ENCODE measurements at regions not wholly inside any gene's neighbourhood (a gene's known extent, or its start where the extent isn't known, plus 50 kb on each side); places are given as distances from the start of the nearest gene placed in this dataset.
"Not testable (repeated sequence)": the region's sequence is repeated elsewhere in the genome, so short reads cannot be mapped to it uniquely, and the experiment has no call there.

DNA sequence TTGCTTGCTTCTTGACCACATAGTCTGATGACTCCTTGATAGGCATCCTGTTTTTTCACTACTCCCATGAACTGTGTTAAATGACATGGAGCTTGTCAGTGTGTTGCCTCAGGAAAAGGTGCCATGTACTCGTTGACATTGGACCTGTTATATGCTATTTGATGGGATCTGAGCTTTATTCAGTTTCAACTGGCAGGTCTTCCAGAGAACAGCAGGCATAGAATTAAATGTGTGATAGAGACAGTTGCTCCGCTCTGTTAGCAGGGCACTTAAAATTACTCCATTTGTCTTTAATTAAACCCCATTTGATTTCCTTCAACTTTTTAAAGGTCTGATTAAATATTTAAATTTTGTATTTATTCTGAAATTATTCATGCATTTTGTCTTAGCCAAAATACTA lies 189.7 kb upstream of the ADGRL4 start:
- no peaks in the 10 kb centered on the region for H3K36me3 ChIP-seq (ENCODE audit: control insufficient read depth, low read depth, low read length)
- no peak overlapping the region for H3K27ac ChIP-seq (ENCODE audit: low read length)
- H3K4me3 ChIP-seq (ENCODE audit: low read length): no peak overlapping the region
- H3K9ac ChIP-seq (ENCODE audit: low read length): no peak overlapping the region
- H3K9me3 ChIP-seq (ENCODE audit: control insufficient read depth, low read depth, low read length): no peaks in the 10 kb centered on the region
- peaks cover 12% of the 10 kb centered on the region for H3K4me1 ChIP-seq (ENCODE audit: control insufficient read depth, low read depth, low read length)
- no peaks in the 10 kb centered on the region for H3K27me3 ChIP-seq (ENCODE audit: control insufficient read depth, insufficient read depth, low read length)

- Histone ChIP-seq H3K4me3 (ENCODE audit: low read length) (no peak overlapping the region), H3K27ac (ENCODE audit: low read length) (peak overlapping the region; percentile 86), H3K9ac (ENCODE audit: low read length) (peak overlapping the region; percentile 34), H3K36me3 (ENCODE audit: control insufficient read depth, low read depth, low read length) (no peaks in the 10 kb centered on the region), H3K27me3 (ENCODE audit: control insufficient read depth, insufficient read depth, low read length) (no peaks in the 10 kb centered on the region), H3K9me3 (ENCODE audit: control insufficient read depth, low read depth, low read length) (no peaks in the 10 kb centered on the region), H3K4me1 (ENCODE audit: control insufficient read depth, low read depth, low read length) (peaks cover 12% of the 10 kb centered on the region)
These were observed 186.9 kb upstream of the ADGRL4 start for GRCh38 chr1:79193211-79194079.

- H3K36me3 ChIP-seq (ENCODE audit: control insufficient read depth, low read depth, low read length): no peaks in the 10 kb centered on the region
These were observed 183.5 kb upstream of the ADGRL4 start for GRCh38 chr1:79190074-79190473.

DNA sequence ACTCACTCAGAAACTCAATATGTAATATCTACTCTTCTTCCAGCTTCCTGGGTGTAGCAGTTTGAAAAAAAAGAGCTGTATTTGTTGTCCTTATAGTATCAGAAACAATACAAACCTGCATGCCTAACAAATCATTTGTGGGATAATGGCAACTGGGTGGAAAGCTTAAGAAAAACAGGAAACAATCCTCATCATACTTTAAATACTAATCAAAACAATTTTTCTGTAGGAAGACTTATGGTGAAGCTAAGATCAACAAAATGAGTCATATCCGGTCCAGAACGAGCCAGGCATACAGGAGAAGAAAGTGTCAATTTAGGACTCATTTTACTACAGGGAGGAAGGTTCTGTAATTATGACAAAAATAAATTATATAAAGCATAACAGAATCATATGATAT lies 181.8 kb upstream of the ADGRL4 start:
- H3K4me3 ChIP-seq (ENCODE audit: low read length): no peak overlapping the region
- H3K9ac ChIP-seq (ENCODE audit: low read length): no peak overlapping the region
- H3K9me3 ChIP-seq (ENCODE audit: control insufficient read depth, low read depth, low read length): no peaks in the 10 kb centered on the region
- H3K27me3 ChIP-seq (ENCODE audit: control insufficient read depth, insufficient read depth, low read length): no peaks in the 10 kb centered on the region
- H3K4me1 ChIP-seq (ENCODE audit: control insufficient read depth, low read depth, low read length): peaks cover 5% of the 10 kb centered on the region
- H3K27ac ChIP-seq (ENCODE audit: low read length): no peak overlapping the region
- no peaks in the 10 kb centered on the region for H3K36me3 ChIP-seq (ENCODE audit: control insufficient read depth, low read depth, low read length)

More at GRCh38 chr1:79190074-79190473, 183.5 kb upstream of the ADGRL4 start:
- Histone ChIP-seq H3K27me3 (ENCODE audit: control insufficient read depth, insufficient read depth, low read length) (no peaks in the 10 kb centered on the region), H3K4me1 (ENCODE audit: control insufficient read depth, low read depth, low read length) (peaks cover 12% of the 10 kb centered on the region), H3K27ac (ENCODE audit: low read length) (no peak overlapping the region), H3K9me3 (ENCODE audit: control insufficient read depth, low read depth, low read length) (no peaks in the 10 kb centered on the region), H3K9ac (ENCODE audit: low read length) (no peak overlapping the region), H3K4me3 (ENCODE audit: low read length) (no peak overlapping the region)

DNA sequence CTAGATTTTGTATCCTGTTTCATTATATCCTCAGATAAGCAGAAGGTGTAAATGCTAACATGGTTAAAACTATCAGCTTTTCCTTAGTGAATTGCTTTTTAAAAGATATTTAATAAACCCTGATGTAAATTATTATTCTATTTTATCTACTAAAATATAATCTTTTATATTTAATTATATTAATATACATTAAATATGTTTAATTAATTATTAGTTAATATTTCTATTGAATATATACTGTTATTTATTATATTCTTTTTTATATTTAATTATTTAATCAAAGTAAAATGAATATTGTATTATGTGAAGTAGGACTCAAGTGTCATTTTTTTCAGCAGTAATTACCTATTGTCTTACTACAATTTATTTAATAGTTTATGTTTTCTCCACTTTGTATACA lies 179.7 kb upstream of the ADGRL4 start:
- H3K27ac ChIP-seq (ENCODE audit: low read length): no peak overlapping the region
- H3K4me3 ChIP-seq (ENCODE audit: low read length): no peak overlapping the region
- H3K36me3 ChIP-seq (ENCODE audit: control insufficient read depth, low read depth, low read length): no peaks in the 10 kb centered on the region
- H3K4me1 ChIP-seq (ENCODE audit: control insufficient read depth, low read depth, low read length): no peaks in the 10 kb centered on the region
- no peaks in the 10 kb centered on the region for H3K9me3 ChIP-seq (ENCODE audit: control insufficient read depth, low read depth, low read length)
- H3K9ac ChIP-seq (ENCODE audit: low read length): no peak overlapping the region
- no peaks in the 10 kb centered on the region for H3K27me3 ChIP-seq (ENCODE audit: control insufficient read depth, insufficient read depth, low read length)

- Histone ChIP-seq H3K9ac (ENCODE audit: low read length) (no peak overlapping the region), H3K4me1 (ENCODE audit: control insufficient read depth, low read depth, low read length) (no peaks in the 10 kb centered on the region), H3K4me3 (ENCODE audit: low read length) (no peak overlapping the region), H3K27me3 (ENCODE audit: control insufficient read depth, insufficient read depth, low read length) (no peaks in the 10 kb centered on the region), H3K9me3 (ENCODE audit: control insufficient read depth, low read depth, low read length) (no peaks in the 10 kb centered on the region), H3K36me3 (ENCODE audit: control insufficient read depth, low read depth, low read length) (no peaks in the 10 kb centered on the region), H3K27ac (ENCODE audit: low read length) (no peak overlapping the region)
These were observed 171.3 kb upstream of the ADGRL4 start for GRCh38 chr1:79177844-79178243.

DNA sequence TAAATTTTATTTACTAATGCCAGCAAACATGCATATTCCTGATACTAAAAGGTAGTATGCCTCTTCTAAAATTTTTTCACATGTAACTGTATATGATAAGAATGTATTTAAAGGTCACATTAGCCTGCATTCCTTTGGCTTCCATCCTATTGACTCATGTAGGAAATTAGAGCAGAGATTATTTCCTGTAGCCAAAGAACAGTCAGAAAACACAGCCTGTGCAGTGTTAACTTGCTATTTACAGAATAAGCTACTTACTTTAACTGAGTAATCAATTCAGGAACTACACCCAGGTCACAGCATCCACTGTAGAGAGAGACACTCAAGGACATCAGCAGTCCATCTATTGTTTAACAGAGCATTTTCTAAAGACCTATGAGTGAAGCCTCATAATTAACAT lies 154.5 kb upstream of the ADGRL4 start:
- Histone ChIP-seq H3K27me3 (ENCODE audit: control insufficient read depth, insufficient read depth, low read length) (no peaks in the 10 kb centered on the region), H3K9ac (ENCODE audit: low read length) (no peak overlapping the region), H3K4me3 (ENCODE audit: low read length) (no peak overlapping the region), H3K9me3 (ENCODE audit: control insufficient read depth, low read depth, low read length) (no peaks in the 10 kb centered on the region), H3K27ac (ENCODE audit: low read length) (no peak overlapping the region), H3K36me3 (ENCODE audit: control insufficient read depth, low read depth, low read length) (no peaks in the 10 kb centered on the region), H3K4me1 (ENCODE audit: control insufficient read depth, low read depth, low read length) (no peaks in the 10 kb centered on the region)

DNA sequence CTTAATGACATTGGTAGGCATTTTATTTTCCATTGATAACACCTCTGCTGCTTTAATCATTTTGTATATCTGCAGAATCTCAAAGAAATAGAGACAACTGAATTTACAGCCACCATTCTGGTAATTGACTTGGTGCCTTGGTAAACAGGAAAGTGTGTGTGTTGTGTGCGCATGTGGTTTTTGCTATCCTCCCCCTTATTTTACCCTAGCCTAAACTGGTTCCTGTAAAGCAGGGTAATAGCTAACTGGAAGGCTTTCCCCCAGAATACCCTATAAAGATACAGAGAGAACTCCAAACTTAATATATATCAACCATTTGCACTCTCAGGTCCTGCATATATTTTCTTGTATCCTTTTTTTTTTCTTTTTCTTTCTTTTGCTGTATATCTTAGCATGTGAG lies 149.5 kb upstream of the ADGRL4 start:
- Histone ChIP-seq H3K36me3 (ENCODE audit: control insufficient read depth, low read depth, low read length) (no peaks in the 10 kb centered on the region), H3K4me1 (ENCODE audit: control insufficient read depth, low read depth, low read length) (no peaks in the 10 kb centered on the region), H3K9me3 (ENCODE audit: control insufficient read depth, low read depth, low read length) (no peaks in the 10 kb centered on the region), H3K27ac (ENCODE audit: low read length) (no peak overlapping the region), H3K27me3 (ENCODE audit: control insufficient read depth, insufficient read depth, low read length) (no peaks in the 10 kb centered on the region), H3K4me3 (ENCODE audit: low read length) (no peak overlapping the region), H3K9ac (ENCODE audit: low read length) (no peak overlapping the region)

GRCh38 chr1:79151006-79151796 lies 144.7 kb upstream of the ADGRL4 start:
- Histone ChIP-seq H3K36me3 (ENCODE audit: control insufficient read depth, low read depth, low read length) (no peaks in the 10 kb centered on the region), H3K27ac (ENCODE audit: low read length) (no peak overlapping the region), H3K9me3 (ENCODE audit: control insufficient read depth, low read depth, low read length) (no peaks in the 10 kb centered on the region), H3K4me1 (ENCODE audit: control insufficient read depth, low read depth, low read length) (no peaks in the 10 kb centered on the region), H3K9ac (ENCODE audit: low read length) (no peak overlapping the region), H3K27me3 (ENCODE audit: control insufficient read depth, insufficient read depth, low read length) (no peaks in the 10 kb centered on the region), H3K4me3 (ENCODE audit: low read length) (no peak overlapping the region)

GRCh38 chr1:79150576-79150975 lies 144.0 kb upstream of the ADGRL4 start:
- H3K36me3 ChIP-seq (ENCODE audit: control insufficient read depth, low read depth, low read length): no peaks in the 10 kb centered on the region
- H3K27me3 ChIP-seq (ENCODE audit: control insufficient read depth, insufficient read depth, low read length): no peaks in the 10 kb centered on the region
- H3K4me1 ChIP-seq (ENCODE audit: control insufficient read depth, low read depth, low read length): no peaks in the 10 kb centered on the region
- no peaks in the 10 kb centered on the region for H3K9me3 ChIP-seq (ENCODE audit: control insufficient read depth, low read depth, low read length)
- no peak overlapping the region for H3K9ac ChIP-seq (ENCODE audit: low read length)
- H3K27ac ChIP-seq (ENCODE audit: low read length): no peak overlapping the region
- no peak overlapping the region for H3K4me3 ChIP-seq (ENCODE audit: low read length)

DNA sequence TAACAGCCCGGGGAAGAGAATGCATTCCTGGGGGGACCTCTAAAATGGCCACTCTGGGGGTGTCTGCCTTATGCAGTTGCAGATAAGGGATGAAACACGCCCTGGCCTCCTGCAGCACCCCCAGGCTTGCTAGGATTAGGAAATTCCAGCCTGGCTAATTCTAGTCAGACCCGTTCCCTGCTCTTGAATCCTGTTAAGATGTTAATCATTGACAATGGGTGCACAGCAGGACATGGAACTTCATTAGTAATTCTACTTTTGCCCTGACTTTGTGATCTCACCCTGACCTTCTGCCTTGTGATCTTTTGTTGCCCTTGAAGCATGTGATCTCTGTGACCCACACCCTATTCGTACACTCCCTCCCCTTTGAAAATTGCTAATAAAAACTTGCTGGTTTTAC lies 131.7 kb upstream of the ADGRL4 start:
- not testable (repeated sequence) for H3K27me3 ChIP-seq (ENCODE audit: control insufficient read depth, insufficient read depth, low read length); H3K9me3 ChIP-seq (ENCODE audit: control insufficient read depth, low read depth, low read length); H3K27ac ChIP-seq (ENCODE audit: low read length); H3K4me1 ChIP-seq (ENCODE audit: control insufficient read depth, low read depth, low read length); H3K36me3 ChIP-seq (ENCODE audit: control insufficient read depth, low read depth, low read length); H3K4me3 ChIP-seq (ENCODE audit: low read length); H3K9ac ChIP-seq (ENCODE audit: low read length)

Data from iPS-18a (cell line).